Activated T-helper 17 cell treated with anti-CD3 and anti-CD28 coated beads, Interleukin-2, amount 50 U/mL, for 72 hours (primary cell): ENCODE measurements at regions not wholly inside any gene's neighbourhood (a gene's known extent, or its start where the extent isn't known, plus 50 kb on each side); places are given as distances from the start of the nearest gene placed in this dataset.

ENCODE experiments used
- ATAC-seq: fragments of 150-1000 bp; cut with Tn5 transposase; replicated peaks from 2 replicates; pipeline ENCODE4 v1.10.0; 2021; ENCODE audit warnings: mild to moderate bottlenecking, moderate library complexity
- H3K27ac Mint-ChIP-seq: one replicate; pipeline ENCODE4 v1.8.0; 2022; ENCODE audit warnings: mixed read lengths
- H3K27me3 Mint-ChIP-seq: one replicate; pipeline ENCODE4 v1.8.0; 2022; ENCODE audit warnings: mixed read lengths
- H3K36me3 Mint-ChIP-seq: one replicate; pipeline ENCODE4 v1.8.0; 2022; ENCODE audit warnings: low read depth, mild to moderate bottlenecking, mixed read lengths
- H3K4me1 Mint-ChIP-seq: one replicate; pipeline ENCODE4 v1.8.0; 2022; ENCODE audit warnings: mixed read lengths
- H3K4me3 Mint-ChIP-seq: one replicate; pipeline ENCODE4 v1.8.0; 2022; ENCODE audit warnings: mild to moderate bottlenecking, mixed read lengths
- H3K9me3 Mint-ChIP-seq: one replicate; pipeline ENCODE4 v1.8.0; 2022; ENCODE audit warnings: mixed read lengths

DNA sequence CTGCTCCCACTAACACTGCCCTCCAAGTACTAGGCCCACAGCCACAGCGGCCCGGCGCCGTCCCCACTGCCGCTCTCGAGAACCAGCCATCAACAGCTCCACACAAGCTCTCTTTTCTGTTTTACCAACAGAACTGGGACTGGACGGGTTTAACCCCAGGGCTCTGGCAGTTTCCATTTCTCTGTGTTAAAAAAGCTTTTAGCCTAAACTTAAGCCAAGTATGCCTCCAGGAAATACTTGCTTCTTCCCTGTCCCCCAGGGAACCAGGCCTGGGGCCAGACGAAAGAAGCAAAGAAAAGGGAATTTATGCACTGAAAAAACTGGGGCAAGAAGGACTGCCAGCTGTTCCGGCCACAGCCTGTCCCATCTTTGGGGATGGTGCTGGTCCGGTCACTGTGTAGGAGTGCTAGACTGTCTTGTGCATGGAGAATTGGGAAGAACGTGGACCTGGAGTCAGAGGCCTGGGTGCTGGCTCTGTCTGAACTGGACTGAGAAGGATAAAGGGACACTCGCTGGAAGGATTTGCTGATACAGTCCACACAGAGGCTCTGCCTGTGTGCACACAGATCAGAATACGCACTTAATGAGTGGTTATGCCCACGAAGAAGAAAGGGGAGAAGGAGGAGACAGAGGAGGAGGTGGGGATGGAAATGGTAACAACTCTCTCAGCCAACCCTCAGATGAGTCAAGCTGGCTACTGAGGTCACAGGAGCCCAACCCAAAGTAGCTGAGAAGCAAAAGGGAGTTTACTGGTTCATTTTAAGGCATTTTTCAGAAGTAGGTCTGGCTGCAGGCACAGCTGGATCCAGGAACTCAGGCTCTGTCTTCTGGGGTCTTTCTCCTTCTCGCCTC lies 254.4 kb upstream of the PMEPA1 start:
- ATAC-seq, result no peak
- H3K4me3 Mint-ChIP-seq, result no peak overlapping the region
- no peaks in the 10 kb centered on the region for H3K4me1 Mint-ChIP-seq
- H3K36me3 Mint-ChIP-seq, result no peaks in the 10 kb centered on the region
- no peak overlapping the region for H3K27ac Mint-ChIP-seq
- no peaks in the 10 kb centered on the region for H3K9me3 Mint-ChIP-seq
- H3K27me3 Mint-ChIP-seq, result peaks cover 17% of the 10 kb centered on the region

DNA sequence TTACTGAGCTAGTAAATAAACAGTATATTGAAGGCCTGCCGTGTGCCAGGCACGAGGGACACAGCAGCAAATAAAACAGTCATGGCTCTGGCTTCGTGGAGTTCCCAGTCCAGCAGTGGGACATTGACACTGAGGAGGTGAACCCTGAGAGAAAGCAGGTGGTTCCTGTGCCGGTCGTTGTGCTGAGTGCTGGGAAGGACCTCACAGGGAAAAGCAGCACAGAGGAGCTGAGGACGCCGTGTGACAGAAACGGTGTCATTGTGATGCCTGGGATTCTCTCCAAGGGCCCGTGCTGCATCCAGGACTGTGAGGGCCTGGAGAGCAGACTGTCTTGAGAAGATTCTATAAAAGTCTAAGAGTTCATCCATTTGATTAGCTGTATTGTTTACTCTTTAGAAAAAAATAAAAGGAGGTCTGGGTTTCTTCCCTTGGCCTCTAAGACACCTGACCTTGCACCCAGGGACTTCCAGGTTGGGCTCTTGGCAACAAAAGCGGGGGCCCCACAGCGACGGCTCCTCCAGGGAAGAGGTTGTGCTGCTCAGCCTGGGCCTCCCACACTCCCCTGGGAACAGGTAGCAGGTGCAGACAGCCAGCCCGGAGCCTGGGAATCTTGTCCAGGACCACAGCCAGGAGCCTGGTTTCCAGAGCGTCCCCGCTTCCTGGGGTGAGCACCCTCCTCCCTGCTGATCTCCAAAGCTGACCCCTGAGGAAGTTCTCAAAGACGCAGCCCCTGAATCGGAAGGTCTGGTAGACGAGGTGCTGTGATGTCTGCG lies 251.2 kb upstream of the PMEPA1 start:
- Mint-ChIP-seq H3K36me3 (no peaks in the 10 kb centered on the region), H3K27ac (no peak overlapping the region), H3K9me3 (no peaks in the 10 kb centered on the region), H3K27me3 (peaks cover 9% of the 10 kb centered on the region), H3K4me1 (no peaks in the 10 kb centered on the region), H3K4me3 (no peak overlapping the region)
- no peak for ATAC-seq

DNA sequence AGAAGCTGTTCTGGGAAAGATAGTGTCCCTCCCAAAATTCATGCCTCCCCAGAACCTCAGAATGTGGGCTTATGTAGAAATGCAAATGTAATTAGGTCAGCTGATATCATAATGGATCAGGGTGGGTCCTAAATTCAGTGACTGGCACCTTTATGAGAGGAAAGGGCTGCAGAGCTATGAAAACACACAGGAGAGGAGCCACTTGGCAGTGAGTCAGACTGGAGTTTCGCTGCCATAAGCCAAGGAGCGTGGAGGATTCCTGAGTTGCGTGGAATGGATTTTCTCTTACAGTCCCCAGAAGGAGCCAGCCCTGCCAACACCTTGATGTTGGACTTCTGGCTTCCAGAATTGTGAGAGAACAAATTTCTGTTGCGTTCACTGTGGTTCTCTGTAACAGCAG lies 249.8 kb upstream of the PMEPA1 start:
- H3K36me3 Mint-ChIP-seq, result no peaks in the 10 kb centered on the region
- peaks cover 3% of the 10 kb centered on the region for H3K9me3 Mint-ChIP-seq
- no peak for ATAC-seq
- peaks cover 8% of the 10 kb centered on the region for H3K27me3 Mint-ChIP-seq
- H3K27ac Mint-ChIP-seq, result no peak overlapping the region
- H3K4me3 Mint-ChIP-seq, result no peak overlapping the region
- H3K4me1 Mint-ChIP-seq, result no peaks in the 10 kb centered on the region

DNA sequence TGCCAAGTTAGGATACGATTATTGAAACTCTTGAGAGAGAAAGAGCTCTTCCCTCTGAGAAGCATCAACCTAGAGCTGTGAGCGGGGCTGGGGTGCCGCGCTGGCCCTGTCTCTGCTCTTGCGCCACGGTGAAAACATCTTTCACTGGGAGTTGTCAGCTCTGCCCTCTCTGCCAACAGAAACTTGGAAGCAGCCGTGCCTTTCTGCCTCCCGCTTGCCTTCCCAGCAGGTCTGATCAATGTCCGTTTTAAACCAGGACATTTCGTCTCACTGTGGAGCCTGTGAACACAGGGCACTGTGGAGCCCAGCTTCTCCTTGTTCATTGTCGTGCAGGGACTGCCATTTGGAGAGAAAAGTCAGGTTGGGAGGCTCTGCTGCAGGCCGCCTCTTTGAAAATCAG lies 249.2 kb upstream of the PMEPA1 start:
- Mint-ChIP-seq H3K4me1 (no peaks in the 10 kb centered on the region), H3K36me3 (no peaks in the 10 kb centered on the region), H3K4me3 (no peak overlapping the region), H3K27me3 (peaks cover 3% of the 10 kb centered on the region), H3K9me3 (peaks cover 3% of the 10 kb centered on the region), H3K27ac (no peak overlapping the region)
- ATAC-seq, result no peak

DNA sequence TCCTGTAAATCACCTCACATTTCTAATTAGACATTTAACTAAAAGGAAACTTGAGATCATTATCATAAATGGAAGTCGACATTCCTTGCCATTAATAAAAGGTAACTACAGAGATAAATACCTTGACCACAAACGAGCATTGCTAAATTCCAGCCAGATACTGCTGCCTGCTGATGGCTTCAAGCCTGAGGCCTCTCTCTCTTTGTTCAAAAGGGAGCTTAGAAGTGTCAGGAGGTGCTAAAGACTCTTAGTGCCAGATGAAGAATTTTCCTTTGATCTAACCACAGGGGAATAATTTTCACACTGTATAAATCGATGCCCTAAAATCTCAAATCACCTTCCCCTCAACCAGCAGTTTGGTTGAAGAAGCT lies 248.2 kb upstream of the PMEPA1 start:
- ATAC-seq, result no peak
- H3K4me3 Mint-ChIP-seq, result no peak overlapping the region
- H3K4me1 Mint-ChIP-seq, result no peaks in the 10 kb centered on the region

DNA sequence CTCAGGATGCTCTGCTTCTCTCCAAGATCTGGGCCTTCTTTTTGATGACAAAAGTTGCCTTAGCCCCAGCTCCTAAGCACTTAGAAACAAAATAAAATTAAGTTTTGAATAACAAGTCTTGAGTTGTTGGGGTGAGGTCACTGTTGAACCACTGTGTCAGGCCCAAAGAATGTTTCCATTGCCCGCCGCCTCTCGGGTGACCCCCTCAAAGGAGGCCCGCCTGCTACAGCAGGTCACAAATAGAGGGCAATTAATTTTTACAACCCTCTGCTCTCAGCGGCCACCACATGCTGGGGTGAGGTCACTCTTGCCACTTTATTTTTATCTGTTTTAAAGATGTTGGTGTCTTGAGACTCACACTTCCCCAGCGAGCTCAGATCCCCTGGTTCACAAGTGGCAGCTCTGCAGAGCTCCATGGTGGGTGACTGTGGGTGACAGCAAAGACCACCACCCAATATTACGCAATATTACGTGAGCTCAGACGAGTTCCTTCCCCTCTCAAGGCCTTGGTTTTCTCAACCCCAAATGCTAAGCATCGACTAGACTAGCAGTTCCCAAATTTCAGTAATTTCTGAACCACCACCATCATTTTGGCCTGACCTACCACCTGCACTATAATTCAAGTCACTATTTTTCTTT lies 247.7 kb upstream of the PMEPA1 start:
- no peak for ATAC-seq
- H3K4me1 Mint-ChIP-seq, result no peaks in the 10 kb centered on the region
- no peaks in the 10 kb centered on the region for H3K36me3 Mint-ChIP-seq
- H3K9me3 Mint-ChIP-seq, result peaks cover 3% of the 10 kb centered on the region
- H3K4me3 Mint-ChIP-seq, result no peak overlapping the region
- H3K27me3 Mint-ChIP-seq, result peaks cover 3% of the 10 kb centered on the region
- H3K27ac Mint-ChIP-seq, result no peak overlapping the region

More for the DNA sequence above, 248.2 kb upstream of the PMEPA1 start:
- H3K36me3 Mint-ChIP-seq, result no peaks in the 10 kb centered on the region
- H3K27me3 Mint-ChIP-seq, result peaks cover 3% of the 10 kb centered on the region
- peaks cover 3% of the 10 kb centered on the region for H3K9me3 Mint-ChIP-seq
- H3K27ac Mint-ChIP-seq, result no peak overlapping the region

DNA sequence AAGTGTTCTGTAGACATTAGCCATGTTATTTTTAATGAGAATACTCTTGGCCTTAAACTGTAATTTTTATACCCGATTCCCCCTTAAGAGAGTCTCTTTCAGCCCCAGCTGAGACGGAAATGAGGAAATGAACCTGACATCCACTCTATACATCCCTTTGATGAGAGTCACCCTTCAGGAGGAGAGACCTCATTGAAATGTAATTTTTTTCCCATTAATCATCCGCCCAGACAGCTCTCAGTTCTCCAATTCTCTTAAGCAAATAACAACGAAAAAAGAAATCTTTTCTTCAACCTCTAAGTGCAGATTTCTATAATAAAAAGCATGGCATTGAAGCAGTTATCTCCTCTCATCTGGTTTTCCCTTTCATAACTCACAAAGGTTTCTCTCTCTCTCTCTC lies 243.8 kb upstream of the PMEPA1 start:
- Mint-ChIP-seq H3K4me1 (no peaks in the 10 kb centered on the region), H3K27me3 (peaks cover 12% of the 10 kb centered on the region), H3K4me3 (no peak overlapping the region), H3K36me3 (no peaks in the 10 kb centered on the region), H3K9me3 (peaks cover 3% of the 10 kb centered on the region), H3K27ac (no peak overlapping the region)
- no peak for ATAC-seq

DNA sequence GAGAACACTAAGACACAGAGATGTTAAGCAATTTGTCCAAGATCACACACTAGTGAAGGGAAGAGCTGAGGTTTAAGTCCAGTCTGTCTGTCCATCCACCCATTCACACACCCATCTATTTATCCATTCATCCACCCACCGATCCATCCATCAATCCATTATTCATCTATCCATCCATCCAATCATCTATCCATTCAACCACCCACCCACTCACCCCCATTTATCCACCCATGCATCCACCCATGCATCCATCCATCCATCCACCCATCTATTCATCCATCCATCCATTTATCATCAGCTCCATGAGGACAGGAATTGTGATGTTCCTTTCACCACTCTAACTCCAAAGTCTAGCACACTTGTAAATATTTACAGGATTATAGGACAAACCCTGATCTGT lies 242.3 kb upstream of the PMEPA1 start:
- no peak for ATAC-seq
- Mint-ChIP-seq H3K4me3 (no peak overlapping the region), H3K27me3 (peaks cover 12% of the 10 kb centered on the region), H3K36me3 (no peaks in the 10 kb centered on the region), H3K4me1 (no peaks in the 10 kb centered on the region), H3K9me3 (peaks cover 3% of the 10 kb centered on the region), H3K27ac (no peak overlapping the region)

DNA sequence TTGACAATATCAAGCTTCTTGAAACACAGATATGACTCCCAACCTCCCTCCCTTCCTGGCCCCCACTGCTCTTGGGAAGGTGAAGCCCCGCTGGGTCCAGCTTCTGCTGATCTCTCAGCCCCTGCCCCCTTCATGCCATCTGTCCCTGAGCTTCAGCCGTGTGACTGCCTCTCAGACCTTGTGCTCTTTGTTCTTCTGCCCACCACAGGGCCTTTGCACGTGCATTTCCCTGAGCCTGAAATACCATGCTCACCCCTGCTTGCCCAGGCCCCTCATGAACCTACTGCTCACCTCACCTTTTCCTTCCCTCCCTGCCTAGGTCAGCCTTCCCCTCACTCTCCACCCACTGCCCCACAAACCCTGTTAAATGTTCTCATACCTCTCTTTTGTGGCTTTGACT lies 241.7 kb upstream of the PMEPA1 start:
- no peak overlapping the region for H3K27ac Mint-ChIP-seq
- peaks cover 12% of the 10 kb centered on the region for H3K27me3 Mint-ChIP-seq
- H3K4me3 Mint-ChIP-seq, result no peak overlapping the region
- H3K4me1 Mint-ChIP-seq, result no peaks in the 10 kb centered on the region
- no peak for ATAC-seq
- peaks cover 3% of the 10 kb centered on the region for H3K9me3 Mint-ChIP-seq
- H3K36me3 Mint-ChIP-seq, result no peaks in the 10 kb centered on the region

DNA sequence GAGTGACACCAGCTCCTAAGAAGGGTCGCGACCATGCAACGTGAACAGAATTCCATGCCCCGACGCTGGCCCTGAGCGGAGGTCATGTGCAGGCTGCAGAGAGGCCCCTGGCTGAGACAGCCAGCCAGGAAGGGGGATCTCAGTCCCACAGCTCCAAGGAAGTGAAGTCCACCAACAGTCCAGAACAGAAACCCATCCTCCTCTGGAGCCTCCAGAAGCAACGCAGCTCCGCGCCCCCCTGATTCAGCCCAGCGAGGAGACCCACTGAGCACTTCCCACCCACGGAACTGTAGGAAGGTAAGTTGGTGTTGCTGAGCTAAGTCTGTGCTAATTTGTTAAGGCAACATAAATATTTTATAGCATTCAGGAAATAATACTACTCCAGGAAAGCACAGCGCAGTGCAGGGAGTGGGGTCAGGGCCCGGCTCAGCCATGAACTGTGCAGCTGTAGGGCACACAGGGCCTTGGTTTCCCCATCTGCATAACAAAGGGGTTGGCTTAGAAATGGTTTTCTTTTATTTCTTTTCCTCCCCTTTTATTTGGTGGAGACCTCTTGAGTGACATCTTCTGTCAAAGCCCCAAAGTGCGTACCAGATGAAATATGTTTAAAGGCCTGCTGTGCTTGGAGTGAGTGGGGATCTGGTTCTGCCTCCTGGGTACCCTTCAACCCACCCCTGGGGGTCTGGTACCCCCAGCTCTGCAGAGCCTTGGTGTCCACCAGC lies 241.1 kb upstream of the PMEPA1 start:
- H3K27ac Mint-ChIP-seq, result no peak overlapping the region
- ATAC-seq, result no peak
- no peaks in the 10 kb centered on the region for H3K4me1 Mint-ChIP-seq
- H3K9me3 Mint-ChIP-seq, result peaks cover 3% of the 10 kb centered on the region
- H3K36me3 Mint-ChIP-seq, result no peaks in the 10 kb centered on the region
- peaks cover 12% of the 10 kb centered on the region for H3K27me3 Mint-ChIP-seq
- H3K4me3 Mint-ChIP-seq, result no peak overlapping the region

DNA sequence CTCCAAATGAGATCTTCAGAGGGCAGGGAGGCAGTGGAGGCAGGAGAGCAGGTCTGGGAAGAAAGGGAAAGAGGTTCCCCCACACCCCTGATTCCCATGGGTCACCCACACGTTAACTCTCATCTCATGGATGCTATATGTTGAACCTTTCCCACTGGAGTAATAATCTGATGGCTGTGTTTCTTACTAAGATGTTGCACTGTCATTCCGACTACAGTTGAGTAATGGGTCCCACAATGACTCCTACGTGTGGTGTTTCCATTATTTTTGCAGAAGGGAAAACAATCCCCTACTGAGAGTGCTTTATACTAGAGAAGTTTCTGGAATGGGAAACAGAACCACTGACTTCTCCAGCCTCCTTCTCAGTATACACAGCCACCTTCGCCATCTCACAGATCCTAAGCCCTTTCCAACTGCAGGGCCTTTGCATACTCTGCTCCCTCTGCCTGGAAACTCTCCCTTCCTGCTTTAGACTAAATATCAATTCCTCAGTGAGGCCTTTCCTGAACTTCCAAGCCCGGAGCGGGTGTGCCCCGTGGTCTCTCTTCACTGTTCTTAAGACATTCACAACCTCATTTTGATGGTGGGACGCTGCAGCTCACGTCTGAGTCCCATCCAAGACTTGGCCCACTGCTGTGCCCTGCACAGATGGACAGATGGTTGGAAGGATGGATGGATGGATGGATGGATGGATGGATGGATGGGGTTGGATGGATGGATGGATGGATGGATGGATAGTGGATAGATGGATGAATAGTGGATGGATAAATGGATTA lies 238.6 kb upstream of the PMEPA1 start:
- ATAC-seq, result no peak

DNA sequence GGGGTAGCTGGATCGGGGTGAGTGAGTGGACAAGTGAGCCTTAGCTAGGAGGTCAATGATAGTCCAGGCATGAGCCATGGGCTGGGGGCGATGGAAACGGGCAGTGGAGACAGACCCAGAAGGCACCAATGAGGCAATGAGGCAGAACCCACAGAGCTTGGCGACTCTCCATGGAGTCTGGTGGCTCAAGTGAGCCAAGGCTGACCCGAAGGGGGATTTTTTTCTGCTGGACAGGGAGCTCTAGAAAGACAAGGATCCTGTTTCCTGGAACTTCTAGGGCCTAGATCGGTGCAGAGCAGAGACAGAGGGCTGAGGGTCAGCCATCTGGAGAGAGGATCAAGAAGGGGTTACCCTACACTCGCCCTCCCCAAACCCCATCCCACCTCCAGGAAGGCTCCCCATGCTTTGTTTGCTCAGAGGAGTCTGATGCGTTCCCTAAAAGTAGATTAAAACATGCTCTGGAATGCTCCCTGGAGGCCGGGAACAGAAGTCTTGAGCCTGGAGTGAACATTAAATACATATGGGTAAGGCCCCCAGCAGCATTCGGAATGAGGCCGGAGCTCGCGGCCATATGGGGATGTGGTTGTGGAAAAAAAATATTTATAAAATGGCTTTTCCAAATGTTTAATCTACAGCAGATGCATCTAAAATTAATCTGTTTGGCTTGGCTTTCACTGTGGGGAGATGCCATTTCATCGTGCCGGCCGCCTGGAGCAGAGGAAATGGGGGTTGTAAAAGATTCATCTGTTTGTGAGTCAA lies 237.8 kb upstream of the PMEPA1 start:
- Mint-ChIP-seq H3K9me3 (no peaks in the 10 kb centered on the region), H3K36me3 (no peaks in the 10 kb centered on the region), H3K4me3 (no peak overlapping the region), H3K27ac (no peak overlapping the region), H3K4me1 (no peaks in the 10 kb centered on the region), H3K27me3 (peaks cover 9% of the 10 kb centered on the region)
- no peak for ATAC-seq

More for the DNA sequence above, 238.6 kb upstream of the PMEPA1 start:
- Mint-ChIP-seq H3K36me3 (no peaks in the 10 kb centered on the region), H3K27ac (no peak overlapping the region), H3K27me3 (peaks cover 9% of the 10 kb centered on the region), H3K4me3 (no peak overlapping the region), H3K9me3 (no peaks in the 10 kb centered on the region), H3K4me1 (no peaks in the 10 kb centered on the region)

DNA sequence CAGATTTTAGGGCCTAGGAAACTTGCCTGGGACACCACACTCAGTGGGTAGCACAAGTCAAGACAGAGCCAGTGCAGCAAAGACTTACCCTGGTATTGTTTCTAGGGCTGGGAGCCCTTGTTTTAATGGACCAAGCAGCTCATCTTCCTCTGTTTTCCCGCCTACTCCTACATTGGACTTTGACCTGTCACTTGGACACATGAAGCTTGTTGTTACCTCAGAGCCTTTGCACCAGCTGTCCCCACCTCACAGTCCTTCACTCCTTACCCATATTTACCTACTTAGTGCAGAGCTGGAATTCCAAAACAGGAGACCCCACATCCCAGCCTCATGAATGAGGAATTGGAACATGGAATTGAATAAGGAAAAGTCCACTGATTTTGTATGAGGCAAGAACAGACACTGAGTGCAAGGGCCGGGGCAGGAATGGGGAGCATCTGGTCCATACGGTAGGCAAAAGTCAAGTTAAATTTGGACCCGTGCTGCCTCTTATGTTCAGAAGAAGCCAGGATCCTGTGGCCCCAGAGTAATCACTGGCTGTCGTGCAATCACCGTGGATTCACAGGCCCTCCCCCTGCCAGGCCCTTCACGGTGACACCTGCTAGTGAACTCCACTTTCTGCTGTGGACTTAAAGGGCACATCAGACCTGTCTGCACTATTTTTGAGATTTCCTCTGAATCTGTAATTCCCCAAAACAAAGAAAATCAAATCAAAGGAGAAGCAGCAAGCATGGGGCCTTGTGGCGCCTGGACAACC lies 236.9 kb upstream of the PMEPA1 start:
- H3K9me3 Mint-ChIP-seq, result no peaks in the 10 kb centered on the region
- ATAC-seq, result no peak
- H3K4me1 Mint-ChIP-seq, result no peaks in the 10 kb centered on the region
- no peak overlapping the region for H3K4me3 Mint-ChIP-seq
- peaks cover 2% of the 10 kb centered on the region for H3K27me3 Mint-ChIP-seq
- H3K27ac Mint-ChIP-seq, result no peak overlapping the region
- H3K36me3 Mint-ChIP-seq, result no peaks in the 10 kb centered on the region
